ENCODE measurements at regions not wholly inside any gene's neighbourhood (a gene's known extent, or its start where the extent isn't known, plus 50 kb on each side); places are given as distances from the start of the nearest gene placed in this dataset.

GRCh38 chr2:176812246-176812775 is 400.3 kb upstream of the HNRNPA3 start:
- 32 to 50% (median 41%) methylated on average over 5 of the region's 5 CpGs for WGBS, 5 donors
- no peak overlapping the region for H3K27ac ChIP-seq

DNA sequence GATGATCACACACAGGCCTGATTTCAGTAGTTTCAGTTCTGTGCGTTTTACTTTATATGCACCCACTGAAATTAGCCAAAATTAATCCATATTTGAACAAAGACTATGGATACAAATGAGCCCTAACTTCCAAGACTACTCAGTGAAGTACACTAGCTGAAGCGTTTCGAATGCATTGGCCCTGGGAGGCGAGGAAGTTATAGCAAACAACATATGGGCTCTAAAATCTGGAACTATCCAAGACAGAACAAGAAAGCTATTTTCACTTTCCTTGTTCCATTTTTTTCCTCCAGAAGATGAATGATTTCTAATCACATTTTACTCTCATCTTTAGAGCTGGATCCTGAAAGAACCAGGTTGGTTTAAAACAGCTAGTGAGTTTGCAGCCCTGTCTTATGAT is 399.4 kb upstream of the HNRNPA3 start:
- DNase-seq, result no peak
- H3K9me3 ChIP-seq, result no peaks in the 10 kb centered on the region
- no peak overlapping the region for H3K4me3 ChIP-seq
- WGBS, 5 donors, result 84 to 93% (median 90%) methylated on average over 4 of the region's 4 CpGs
- H3K27ac ChIP-seq, result no peak overlapping the region
- H3K36me3 ChIP-seq, result no peaks in the 10 kb centered on the region
- H3K27me3 ChIP-seq, result no peaks in the 10 kb centered on the region
- intact Hi-C loops (cut with DNase I; ENCODE audit: low total_unique reads), result no loop called here
- no peak for TF ChIP-seq POLR2AphosphoS5 (IDR thresholded peaks at IDR 0.05)
- TF ChIP-seq, protein P1, sequence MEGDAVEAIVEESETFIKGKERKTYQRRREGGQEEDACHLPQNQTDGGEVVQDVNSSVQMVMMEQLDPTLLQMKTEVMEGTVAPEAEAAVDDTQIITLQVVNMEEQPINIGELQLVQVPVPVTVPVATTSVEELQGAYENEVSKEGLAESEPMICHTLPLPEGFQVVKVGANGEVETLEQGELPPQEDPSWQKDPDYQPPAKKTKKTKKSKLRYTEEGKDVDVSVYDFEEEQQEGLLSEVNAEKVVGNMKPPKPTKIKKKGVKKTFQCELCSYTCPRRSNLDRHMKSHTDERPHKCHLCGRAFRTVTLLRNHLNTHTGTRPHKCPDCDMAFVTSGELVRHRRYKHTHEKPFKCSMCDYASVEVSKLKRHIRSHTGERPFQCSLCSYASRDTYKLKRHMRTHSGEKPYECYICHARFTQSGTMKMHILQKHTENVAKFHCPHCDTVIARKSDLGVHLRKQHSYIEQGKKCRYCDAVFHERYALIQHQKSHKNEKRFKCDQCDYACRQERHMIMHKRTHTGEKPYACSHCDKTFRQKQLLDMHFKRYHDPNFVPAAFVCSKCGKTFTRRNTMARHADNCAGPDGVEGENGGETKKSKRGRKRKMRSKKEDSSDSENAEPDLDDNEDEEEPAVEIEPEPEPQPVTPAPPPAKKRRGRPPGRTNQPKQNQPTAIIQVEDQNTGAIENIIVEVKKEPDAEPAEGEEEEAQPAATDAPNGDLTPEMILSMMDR (IDR thresholded peaks at IDR 0.05), result no peak
- no peak for TF ChIP-seq POLR2A (IDR thresholded peaks at IDR 0.05)
- no peak for TF ChIP-seq EP300 (IDR thresholded peaks at IDR 0.05)
- no peaks in the 10 kb centered on the region for H3K4me1 ChIP-seq

More at GRCh38 chr2:176812246-176812775, 400.3 kb upstream of the HNRNPA3 start:
- peak in 1 of 2 donors; percentile 19 for DNase-seq
- Histone ChIP-seq H3K27me3 (no peaks in the 10 kb centered on the region), H3K4me1 (no peaks in the 10 kb centered on the region), H3K36me3 (no peaks in the 10 kb centered on the region), H3K4me3 (no peak overlapping the region), H3K9me3 (no peaks in the 10 kb centered on the region)
- intact Hi-C loops (cut with DNase I; ENCODE audit: low total_unique reads), result no loop called here
- TF ChIP-seq POLR2A (IDR thresholded peaks at IDR 0.05) (no peak), EP300 (IDR thresholded peaks at IDR 0.05) (no peak), POLR2AphosphoS5 (IDR thresholded peaks at IDR 0.05) (no peak)
- TF ChIP-seq, protein P1 (IDR thresholded peaks at IDR 0.05), result no peak

GRCh38 chr2:176813621-176814049 is 399.0 kb upstream of the HNRNPA3 start:
- TF ChIP-seq POLR2AphosphoS5 (IDR thresholded peaks at IDR 0.05) (no peak), EP300 (IDR thresholded peaks at IDR 0.05) (no peak), POLR2A (IDR thresholded peaks at IDR 0.05) (no peak)
- TF ChIP-seq, protein P1 (IDR thresholded peaks at IDR 0.05), result no peak
- Histone ChIP-seq H3K36me3 (no peaks in the 10 kb centered on the region), H3K4me3 (no peak overlapping the region), H3K9me3 (no peaks in the 10 kb centered on the region), H3K4me1 (no peaks in the 10 kb centered on the region), H3K27me3 (no peaks in the 10 kb centered on the region), H3K27ac (no peak overlapping the region)
- intact Hi-C loops (cut with DNase I; ENCODE audit: low total_unique reads), result no loop called here
- 49 to 67% (median 61%) methylated on average over 2 of the region's 2 CpGs for WGBS, 5 donors
- peak in 1 of 2 donors; percentile 45 for DNase-seq

GRCh38 chr2:176814274-176814673 is 398.3 kb upstream of the HNRNPA3 start:
- WGBS, 5 donors, result 0 to 11% (median 7%) methylated on average over 1 of the region's 1 CpG
- intact Hi-C loops (cut with DNase I; ENCODE audit: low total_unique reads), result no loop called here
- no peaks in the 10 kb centered on the region for H3K9me3 ChIP-seq

More at GRCh38 chr2:176814274-176814673, 398.3 kb upstream of the HNRNPA3 start:
- peak in 1 of 2 donors; percentile 43 for DNase-seq
- Histone ChIP-seq H3K4me3 (no peak overlapping the region), H3K4me1 (no peaks in the 10 kb centered on the region), H3K27me3 (no peaks in the 10 kb centered on the region), H3K36me3 (no peaks in the 10 kb centered on the region), H3K27ac (no peak overlapping the region)
- TF ChIP-seq POLR2AphosphoS5 (IDR thresholded peaks at IDR 0.05) (no peak), POLR2A (IDR thresholded peaks at IDR 0.05) (no peak), EP300 (IDR thresholded peaks at IDR 0.05) (no peak)
- TF ChIP-seq, protein P1 (IDR thresholded peaks at IDR 0.05), result no peak

Data from stomach (tissue), 8 donors.